MM.1S (cell line): ENCODE measurements at regions not wholly inside any gene's neighbourhood (a gene's known extent, or its start where the extent isn't known, plus 50 kb on each side); places are given as distances from the start of the nearest gene placed in this dataset.
"Not testable (repeated sequence)": the region's sequence is repeated elsewhere in the genome, so short reads cannot be mapped to it uniquely, and the experiment has no call there.

ENCODE experiments used
- CTCF ChIP-seq: fragments of 300-600 bp; sonication (generic); IDR thresholded peaks from 2 replicates; pipeline ENCODE4 v1.5.1; 2016; ENCODE audit warnings: antibody characterized with exemption, low read length, mixed read lengths
- EZH2 ChIP-seq: fragments of 300-600 bp; sonication (generic); optimal IDR thresholded peaks from 2 replicates; pipeline ENCODE3; 2017; ENCODE audit warnings: low read depth, mild to moderate bottlenecking, antibody characterized with exemption, low read length, mixed read lengths
- EZH2phosphoT487 ChIP-seq: fragments of 300-600 bp; sonication (generic); IDR thresholded peaks from 2 replicates; pipeline ENCODE4 v1.6.1; 2018; ENCODE audit warnings: antibody characterized with exemption, low read length

- not testable (repeated sequence) for TF ChIP-seq CTCF, EZH2phosphoT487, EZH2
Observed at GRCh38 chr7:39781557-39781956, 158.2 kb downstream of the RALA start.
